Mucosa of rectum (tissue), 2 donors: ENCODE measurements at regions not wholly inside any gene's neighbourhood (a gene's known extent, or its start where the extent isn't known, plus 50 kb on each side); places are given as distances from the start of the nearest gene placed in this dataset.

Experiments used
- H3K27ac ChIP-seq, 2 donors: one replicate each; pipeline ENCODE4 v1.7.0; 2013; ENCODE audit warnings: inconsistent platforms in 2 of 2, low read depth in 2 of 2, low read length in 2 of 2
- H3K27me3 ChIP-seq, 2 donors: one replicate each; pipeline ENCODE4 v1.7.0; 2013; ENCODE audit warnings: low read length in 2 of 2; ENCODE audit not compliant: control insufficient read depth in 2 of 2, insufficient read depth in 2 of 2
- H3K36me3 ChIP-seq, 2 donors: one replicate each; pipeline ENCODE4 v1.7.0; 2013; ENCODE audit warnings: low read length in 2 of 2; ENCODE audit not compliant: control insufficient read depth in 2 of 2, insufficient read depth in 2 of 2
- H3K4me1 ChIP-seq, 2 donors: one replicate each; pipeline ENCODE4 v1.7.0; 2013; ENCODE audit warnings: low read length in 2 of 2, mild to moderate bottlenecking in 1 of 2; ENCODE audit not compliant: control insufficient read depth in 2 of 2, insufficient read depth in 2 of 2
- H3K4me3 ChIP-seq, 2 donors: one replicate each; pipeline ENCODE4 v1.7.0; 2013; ENCODE audit warnings: low read length in 2 of 2
- H3K9ac ChIP-seq, 2 donors: one replicate each; pipeline ENCODE4 v1.7.0; 2013; ENCODE audit warnings: low read length in 2 of 2, low read depth in 1 of 2, mild to moderate bottlenecking in 1 of 2
- H3K9me3 ChIP-seq, 2 donors: one replicate each; pipeline ENCODE4 v1.7.0; 2013; ENCODE audit warnings: low read length in 2 of 2; ENCODE audit not compliant: control insufficient read depth in 2 of 2
- donor health status: healthy.
- donor health status: Normal muscosa, but diverticular disease.

DNA sequence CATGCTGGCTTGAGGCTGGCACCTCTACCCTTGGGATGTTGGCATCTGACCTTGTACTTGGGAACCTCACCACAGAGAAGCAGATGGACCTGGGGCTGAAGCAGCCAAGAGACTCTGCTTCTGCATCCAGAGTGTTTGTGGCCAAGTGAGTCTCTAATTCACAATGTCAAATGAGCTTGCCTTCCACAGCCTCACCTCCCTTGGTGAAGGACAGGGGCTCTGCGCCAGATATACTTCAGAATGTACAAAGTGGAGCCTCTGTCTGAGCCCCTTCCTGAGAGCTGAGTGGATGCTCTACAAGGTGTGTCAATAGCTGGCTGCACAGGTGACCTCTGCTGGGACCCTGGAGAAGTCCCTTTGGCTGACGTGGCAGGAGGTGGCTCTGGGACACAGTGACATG, 508.9 kb downstream of the CDH26 start:
- no peak overlapping the region for H3K4me3 ChIP-seq

DNA sequence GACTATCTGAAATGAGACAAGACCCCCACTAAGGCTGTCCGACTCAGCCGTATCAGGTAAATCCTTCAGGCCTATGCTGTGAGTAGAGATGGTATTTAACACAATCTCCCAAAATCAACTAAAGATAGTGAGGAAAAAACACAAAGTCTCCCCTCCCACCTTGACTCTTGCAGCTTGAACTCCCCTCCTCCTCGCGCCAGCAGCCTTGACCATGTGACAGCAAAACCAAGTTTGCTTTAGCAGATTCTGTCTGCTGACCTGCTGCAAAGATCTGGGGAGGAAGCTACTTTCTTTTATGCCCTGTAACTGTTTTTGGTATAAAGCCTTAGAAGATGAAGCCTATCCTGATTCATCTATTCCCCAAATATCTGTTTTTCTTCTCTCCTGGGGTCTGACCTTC, 509.5 kb downstream of the CDH26 start:
- Histone ChIP-seq H3K36me3 (no peaks in the 10 kb centered on the region), H3K9ac (no peak overlapping the region), H3K27me3 (no peaks in the 10 kb centered on the region)

More for the DNA sequence above, 508.9 kb downstream of the CDH26 start:
- Histone ChIP-seq H3K9me3 (peaks cover 0 to 5% of the 10 kb centered on the region in 2 donors), H3K4me1 (no peaks in the 10 kb centered on the region), H3K9ac (no peak overlapping the region), H3K27ac (no peak overlapping the region), H3K27me3 (no peaks in the 10 kb centered on the region), H3K36me3 (no peaks in the 10 kb centered on the region)

DNA sequence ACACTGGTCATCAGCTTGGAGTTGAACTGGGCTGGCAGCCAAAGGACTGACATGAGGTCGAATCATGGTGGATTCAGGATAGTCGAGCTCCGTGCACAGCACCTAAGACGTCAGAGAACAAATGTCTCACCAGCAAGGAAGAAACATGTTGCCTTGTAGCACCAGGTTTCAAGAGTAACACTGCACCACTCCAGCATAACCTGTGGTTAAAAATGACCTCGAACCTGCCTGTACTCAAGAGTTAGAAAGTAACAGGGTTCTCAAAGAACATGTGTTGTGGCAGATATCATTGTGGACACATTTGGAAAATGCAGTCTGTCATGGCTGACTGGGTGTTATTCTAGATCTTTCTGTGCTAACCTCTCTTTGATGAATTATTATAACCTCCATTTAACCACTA, 511.6 kb downstream of the CDH26 start:
- Histone ChIP-seq H3K36me3 (no peaks in the 10 kb centered on the region), H3K9ac (no peak overlapping the region), H3K27ac (no peak overlapping the region), H3K27me3 (no peaks in the 10 kb centered on the region), H3K4me3 (no peak overlapping the region), H3K9me3 (peaks cover 0 to 5% of the 10 kb centered on the region in 2 donors), H3K4me1 (no peaks in the 10 kb centered on the region)

More for the DNA sequence above, 509.5 kb downstream of the CDH26 start:
- H3K4me3 ChIP-seq = no peak overlapping the region
- no peaks in the 10 kb centered on the region for H3K4me1 ChIP-seq
- no peak overlapping the region for H3K27ac ChIP-seq
- H3K9me3 ChIP-seq = peaks cover 0 to 5% of the 10 kb centered on the region in 2 donors

DNA sequence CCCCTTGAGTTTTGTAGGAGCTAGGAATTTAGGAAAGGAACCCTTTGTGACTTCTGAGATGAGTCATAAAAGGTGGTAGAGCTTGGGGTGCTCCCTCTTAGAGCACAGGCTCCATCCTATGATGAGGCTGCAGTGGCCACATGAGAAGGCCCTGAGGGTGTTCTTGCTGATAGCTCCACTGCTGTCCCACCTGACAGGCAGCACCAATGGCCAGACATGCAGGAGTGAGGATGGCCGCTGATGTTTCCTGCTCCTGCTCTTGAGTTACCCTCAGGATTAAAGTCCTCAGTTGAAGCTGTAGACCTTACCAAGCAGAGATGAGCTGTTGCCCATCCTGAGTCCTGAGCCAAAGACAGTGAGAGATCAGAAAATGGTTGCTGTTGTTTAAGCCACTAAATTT, 512.1 kb downstream of the CDH26 start:
- no peaks in the 10 kb centered on the region for H3K27me3 ChIP-seq
- no peak overlapping the region for H3K9ac ChIP-seq
- no peak overlapping the region for H3K27ac ChIP-seq
- peaks cover 0 to 5% of the 10 kb centered on the region in 2 donors for H3K9me3 ChIP-seq
- H3K4me3 ChIP-seq = no peak overlapping the region
- no peaks in the 10 kb centered on the region for H3K4me1 ChIP-seq
- H3K36me3 ChIP-seq = no peaks in the 10 kb centered on the region

DNA sequence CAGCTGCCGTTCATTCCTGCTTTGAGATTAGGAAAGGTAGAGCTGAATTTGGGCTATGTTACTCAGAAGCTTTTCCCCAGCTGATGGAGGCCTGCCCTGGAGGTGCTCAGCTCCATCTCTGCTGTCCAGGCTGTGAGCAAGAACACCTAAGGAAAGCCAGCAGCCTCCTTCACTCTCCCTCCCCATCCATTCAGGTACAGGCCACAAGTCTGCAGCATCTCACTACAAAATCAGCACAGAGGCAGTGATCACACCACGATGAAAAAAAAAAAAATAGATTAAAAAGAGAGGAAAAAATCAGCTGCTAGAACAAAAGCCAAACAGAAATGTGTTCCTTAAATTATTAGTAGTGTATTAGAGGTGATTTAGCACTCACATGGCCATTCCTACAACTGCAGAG, 515.0 kb downstream of the CDH26 start:
- H3K36me3 ChIP-seq = no peaks in the 10 kb centered on the region
- no peak overlapping the region for H3K27ac ChIP-seq
- no peaks in the 10 kb centered on the region for H3K9me3 ChIP-seq
- H3K27me3 ChIP-seq = no peaks in the 10 kb centered on the region
- no peak overlapping the region for H3K9ac ChIP-seq
- no peaks in the 10 kb centered on the region for H3K4me1 ChIP-seq
- H3K4me3 ChIP-seq = no peak overlapping the region

DNA sequence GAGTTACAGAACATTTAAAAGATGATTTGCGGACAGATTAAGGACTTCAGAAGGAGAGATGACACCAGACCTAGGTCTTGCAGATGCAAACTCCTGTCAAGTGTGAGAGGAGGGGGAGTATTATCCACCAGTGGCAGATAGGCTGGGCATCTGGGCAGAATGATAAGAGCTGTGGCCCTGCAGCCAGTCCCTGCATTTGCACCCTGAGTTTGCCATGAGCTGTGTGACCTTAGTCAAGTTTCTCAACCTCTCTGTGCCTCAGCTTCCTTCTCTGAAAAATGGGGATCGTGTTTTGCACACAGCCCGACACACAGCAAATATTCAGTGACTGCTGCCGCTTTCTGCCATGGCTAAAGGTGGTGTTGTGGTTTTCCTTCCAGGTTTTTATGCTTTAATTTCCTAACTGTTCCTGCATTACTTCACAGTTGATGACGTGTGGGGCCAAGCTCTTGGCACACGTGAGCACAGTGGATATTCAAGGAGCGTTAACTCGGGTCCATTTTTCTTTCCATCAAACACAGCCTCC, 516.2 kb downstream of the CDH26 start:
- no peaks in the 10 kb centered on the region for H3K9me3 ChIP-seq
- no peak overlapping the region for H3K4me3 ChIP-seq
- H3K27me3 ChIP-seq = no peaks in the 10 kb centered on the region
- no peak overlapping the region for H3K9ac ChIP-seq
- no peaks in the 10 kb centered on the region for H3K4me1 ChIP-seq
- no peaks in the 10 kb centered on the region for H3K36me3 ChIP-seq
- H3K27ac ChIP-seq = no peak overlapping the region

DNA sequence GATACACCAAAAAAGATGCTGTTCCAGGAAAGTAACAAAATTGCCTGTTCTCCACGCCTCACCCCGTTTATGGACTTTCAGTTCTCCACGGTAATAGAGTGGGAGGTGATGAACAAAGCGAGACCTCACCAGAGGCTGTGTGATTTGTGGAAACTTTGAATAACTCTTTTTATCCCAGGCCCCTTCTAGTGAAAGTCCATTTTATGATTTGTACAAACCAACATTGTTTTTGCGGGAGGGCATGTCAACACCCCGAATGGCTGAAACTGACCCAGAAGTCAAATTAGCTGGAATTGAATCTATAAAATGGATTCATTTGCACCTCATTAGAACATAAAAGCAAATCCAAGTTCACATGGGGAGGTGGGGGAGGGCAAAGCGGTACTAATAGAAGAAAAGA, 517.8 kb downstream of the CDH26 start:
- Histone ChIP-seq H3K4me3 (no peak overlapping the region), H3K9ac (no peak overlapping the region), H3K9me3 (peaks cover 0 to 5% of the 10 kb centered on the region in 2 donors), H3K36me3 (no peaks in the 10 kb centered on the region), H3K4me1 (no peaks in the 10 kb centered on the region), H3K27me3 (no peaks in the 10 kb centered on the region), H3K27ac (no peak overlapping the region)

DNA sequence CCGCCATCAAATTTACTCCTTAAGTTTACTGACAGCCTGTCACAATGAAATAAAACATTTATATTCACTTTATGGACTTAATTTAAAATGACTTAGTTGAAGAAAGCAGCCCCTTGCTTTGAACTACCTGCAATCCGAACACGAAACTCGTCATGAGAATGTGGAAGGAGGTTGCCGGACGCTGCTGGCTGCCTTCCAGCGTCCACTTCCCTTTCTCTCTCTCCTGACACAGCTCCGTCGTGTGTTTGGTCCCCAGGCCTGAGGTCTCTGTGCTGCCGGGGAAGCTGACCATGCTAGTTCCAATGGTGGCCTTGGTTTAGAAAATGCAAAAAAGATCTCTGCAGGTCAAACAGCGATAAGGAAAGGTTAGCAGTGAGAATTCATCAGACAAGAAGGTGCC, 519.7 kb downstream of the CDH26 start:
- Histone ChIP-seq H3K27me3 (no peaks in the 10 kb centered on the region), H3K4me1 (no peaks in the 10 kb centered on the region), H3K9ac (no peak overlapping the region), H3K27ac (no peak overlapping the region), H3K36me3 (no peaks in the 10 kb centered on the region), H3K4me3 (no peak overlapping the region), H3K9me3 (peaks cover 0 to 5% of the 10 kb centered on the region in 2 donors)

DNA sequence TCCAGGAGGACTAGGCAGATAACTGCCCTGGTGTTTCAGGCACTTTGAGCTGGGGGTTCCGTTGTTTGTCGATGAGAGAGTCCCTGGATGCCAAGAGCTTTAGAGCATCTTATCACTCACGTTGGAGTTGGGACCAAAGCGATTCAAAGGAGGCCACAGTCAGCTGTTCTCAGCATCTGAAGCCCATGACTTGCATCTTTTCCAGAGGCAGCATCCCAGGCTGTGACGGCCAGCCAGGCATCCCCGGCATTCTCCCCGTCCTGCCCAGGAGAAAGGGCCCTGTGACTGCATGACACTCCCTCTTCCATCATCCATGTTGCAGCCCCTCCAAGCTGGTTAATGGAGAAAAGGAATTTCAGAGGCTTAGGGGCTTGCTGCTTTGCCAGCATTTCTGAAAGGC, 520.3 kb downstream of the CDH26 start:
- no peak overlapping the region for H3K9ac ChIP-seq
- H3K4me3 ChIP-seq = no peak overlapping the region
- H3K27ac ChIP-seq = no peak overlapping the region
- H3K36me3 ChIP-seq = no peaks in the 10 kb centered on the region
- peaks cover 0 to 5% of the 10 kb centered on the region in 2 donors for H3K9me3 ChIP-seq
- no peaks in the 10 kb centered on the region for H3K27me3 ChIP-seq
- H3K4me1 ChIP-seq = no peaks in the 10 kb centered on the region

DNA sequence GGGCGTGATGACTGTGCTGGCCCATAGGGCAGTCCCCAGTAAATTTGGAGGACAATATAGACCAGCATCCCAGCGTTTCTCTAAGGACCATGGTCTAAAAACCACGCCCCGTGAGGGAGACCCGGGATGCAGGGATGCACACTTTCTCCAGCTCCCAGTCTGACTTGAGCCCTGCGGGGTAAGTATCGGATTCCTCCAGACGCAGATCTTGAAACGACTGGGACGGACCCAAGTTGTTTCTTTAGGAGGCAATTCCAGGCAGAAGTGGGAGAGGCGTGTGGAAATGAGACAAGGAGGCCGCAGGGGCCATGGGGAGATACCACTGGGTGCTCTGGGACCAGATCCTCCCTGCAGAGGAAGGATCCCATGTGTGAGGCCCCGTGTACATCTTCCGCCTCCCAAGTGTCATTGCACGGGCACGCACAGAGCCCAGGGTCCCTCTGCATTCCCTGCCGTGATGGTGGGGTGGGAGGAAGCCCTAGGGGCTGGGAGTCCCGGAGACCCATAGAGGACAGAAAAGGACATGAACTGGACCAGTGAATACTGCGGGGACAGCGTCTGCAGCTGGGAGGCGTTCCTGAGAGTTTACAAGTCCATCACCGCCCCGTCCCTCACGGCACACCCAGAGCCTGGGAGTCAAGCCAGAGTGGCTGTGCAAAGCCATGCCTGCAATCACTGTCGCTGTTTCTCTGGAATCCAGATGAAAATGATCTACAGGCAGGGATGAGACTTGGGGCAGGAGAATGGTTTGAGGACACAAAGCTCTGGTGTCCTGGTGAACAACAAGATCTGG, 522.9 kb downstream of the CDH26 start:
- Histone ChIP-seq H3K4me3 (no peak overlapping the region), H3K27ac (no peak overlapping the region)

More for the DNA sequence above, 522.9 kb downstream of the CDH26 start:
- no peaks in the 10 kb centered on the region for H3K27me3 ChIP-seq
- H3K9me3 ChIP-seq = peaks cover 0 to 5% of the 10 kb centered on the region in 2 donors
- no peak overlapping the region for H3K9ac ChIP-seq
- no peaks in the 10 kb centered on the region for H3K4me1 ChIP-seq
- H3K36me3 ChIP-seq = no peaks in the 10 kb centered on the region
